Transverse colon (tissue), 4 donors: ENCODE measurements at regions not wholly inside any gene's neighbourhood (a gene's known extent, or its start where the extent isn't known, plus 50 kb on each side); places are given as distances from the start of the nearest gene placed in this dataset.

ENCODE experiments used
- DNase-seq: peaks from one replicate; pipeline ENCODE4 v3.0.0-alpha.2; 2019
- H3K27ac ChIP-seq, 4 donors: fragments of 200-600 bp; sonication (generic); 2 replicates each; pipeline ENCODE4 v1.5.1; 2016 to 2018; ENCODE audit warnings: inconsistent platforms in 4 of 4
- H3K27me3 ChIP-seq: fragments of 200-600 bp; sonication (generic); 2 replicates; pipeline ENCODE4 v1.5.1; 2017; ENCODE audit warnings: inconsistent platforms
- H3K36me3 ChIP-seq, 4 donors: fragments of 200-600 bp; sonication (generic); 2 replicates each; pipeline ENCODE4 v1.5.1; 2017 to 2019; ENCODE audit warnings: inconsistent platforms in 4 of 4
- H3K4me1 ChIP-seq, 4 donors: fragments of 200-600 bp; sonication (generic); 2 replicates each; pipeline ENCODE4 v1.5.1; 2017 to 2020; ENCODE audit warnings: inconsistent platforms in 4 of 4
- H3K4me3 ChIP-seq, 4 donors: fragments of 200-600 bp; sonication (generic); 1 replicate in 1 of 4; 2 replicates in 3 of 4; pipeline versions ENCODE4 v1.5.1 to v1.6.1; 2017 to 2019; ENCODE audit warnings: inconsistent platforms in 4 of 4
- H3K9me3 ChIP-seq, 2 donors: fragments of 200-600 bp; sonication (generic); 2 replicates each; pipeline ENCODE4 v1.5.1; 2017 to 2019; ENCODE audit warnings: inconsistent platforms in 2 of 2
- EP300 ChIP-seq: sonication (generic); formaldehyde crosslinking; IDR thresholded peaks from one replicate; pipeline ENCODE4 v1.6.1; 2017; ENCODE audit warnings: antibody characterized with exemption, low read depth
- POLR2A ChIP-seq: fragments of 450-650 bp; IDR thresholded peaks from one replicate; pipeline ENCODE4 v1.6.1; 2016; ENCODE audit warnings: antibody characterized with exemption, mild to moderate bottlenecking, moderate library complexity
- POLR2AphosphoS5 ChIP-seq, 3 donors: sonication (generic); formaldehyde crosslinking; IDR thresholded peaks; one replicate each; pipeline ENCODE4 v1.6.1; 2016; ENCODE audit warnings: antibody characterized with exemption in 3 of 3
- WGBS, 2 donors: methylation state at CpG; one replicate each; pipeline ENCODE4 v1.1.5; 2018; ENCODE audit warnings: low coverage in 1 of 2; 5-methylcytosine and 5-hydroxymethylcytosine counted together
- in situ Hi-C, 4 donors: fragments of 200-750 bp; cut with MboI; loops; one replicate each; pipeline versions ENCODE4 v1.15.0 to v1.15.1; 2017; ENCODE audit warnings: low sequenced_read_pairs in 3 of 4, low pct_ligation_motif_present in 1 of 4, low pct_unique_long_range_greater_than_20kb in 1 of 4
- intact Hi-C: fragments of 100-400 bp; cut with DNase I; formaldehyde crosslinking; loops from one replicate; pipeline ENCODE4 v1.15.1; 2023; ENCODE audit warnings: low total_unique reads
- TF ChIP-seq, protein P1 (sequence below), 5 experiments: fragments of 200-600 bp in 3 of 5; fragments of 450-650 bp in 2 of 5; sonication (generic) in 3 of 5; IDR thresholded peaks; 1 replicate in 2 of 5; 2 replicates in 3 of 5; pipeline ENCODE4 v1.5.1; 2016 to 2017; ENCODE audit warnings: antibody characterized with exemption in 5 of 5, inconsistent platforms in 3 of 5, mild to moderate bottlenecking in 2 of 5, moderate library complexity in 1 of 5

DNA sequence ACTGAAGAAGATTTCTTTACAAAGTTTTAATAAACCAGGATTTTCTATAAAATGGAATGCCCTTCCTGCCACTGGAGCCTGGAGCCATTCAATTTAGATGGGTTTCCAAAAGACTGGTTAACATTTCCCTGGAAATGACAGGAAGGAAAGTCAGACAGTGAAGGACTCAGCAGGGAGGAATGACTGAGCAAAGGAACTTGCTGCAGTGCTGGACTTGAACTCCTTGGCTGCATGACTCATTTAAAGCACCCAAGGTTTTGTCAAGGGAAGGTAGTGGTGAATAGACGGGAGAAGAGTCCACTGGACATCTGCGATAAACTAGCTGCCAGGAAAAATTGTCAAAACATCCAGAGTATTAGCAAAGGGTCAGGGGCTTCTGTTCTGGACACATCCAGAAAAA lies 163.8 kb upstream of the SLC28A3 start:
- H3K27me3 ChIP-seq: no peaks in the 10 kb centered on the region
- in situ Hi-C loops (no loop called here), intact Hi-C loops (no loop called here)
- no peaks in the 10 kb centered on the region for H3K4me1 ChIP-seq
- no peak for DNase-seq
- no peak overlapping the region for H3K27ac ChIP-seq
- no peaks in the 10 kb centered on the region for H3K9me3 ChIP-seq
- no peak overlapping the region for H3K4me3 ChIP-seq
- TF ChIP-seq EP300 (no peak), POLR2AphosphoS5 (IDR thresholded peaks at IDR 0.05) (no peak), POLR2A (no peak)
- TF ChIP-seq, protein P1, sequence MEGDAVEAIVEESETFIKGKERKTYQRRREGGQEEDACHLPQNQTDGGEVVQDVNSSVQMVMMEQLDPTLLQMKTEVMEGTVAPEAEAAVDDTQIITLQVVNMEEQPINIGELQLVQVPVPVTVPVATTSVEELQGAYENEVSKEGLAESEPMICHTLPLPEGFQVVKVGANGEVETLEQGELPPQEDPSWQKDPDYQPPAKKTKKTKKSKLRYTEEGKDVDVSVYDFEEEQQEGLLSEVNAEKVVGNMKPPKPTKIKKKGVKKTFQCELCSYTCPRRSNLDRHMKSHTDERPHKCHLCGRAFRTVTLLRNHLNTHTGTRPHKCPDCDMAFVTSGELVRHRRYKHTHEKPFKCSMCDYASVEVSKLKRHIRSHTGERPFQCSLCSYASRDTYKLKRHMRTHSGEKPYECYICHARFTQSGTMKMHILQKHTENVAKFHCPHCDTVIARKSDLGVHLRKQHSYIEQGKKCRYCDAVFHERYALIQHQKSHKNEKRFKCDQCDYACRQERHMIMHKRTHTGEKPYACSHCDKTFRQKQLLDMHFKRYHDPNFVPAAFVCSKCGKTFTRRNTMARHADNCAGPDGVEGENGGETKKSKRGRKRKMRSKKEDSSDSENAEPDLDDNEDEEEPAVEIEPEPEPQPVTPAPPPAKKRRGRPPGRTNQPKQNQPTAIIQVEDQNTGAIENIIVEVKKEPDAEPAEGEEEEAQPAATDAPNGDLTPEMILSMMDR (IDR thresholded peaks at IDR 0.05): no peak
- no peaks in the 10 kb centered on the region for H3K36me3 ChIP-seq
- 59 to 85% methylated on average over 2 of the region's 2 CpGs for WGBS, 2 donors

DNA sequence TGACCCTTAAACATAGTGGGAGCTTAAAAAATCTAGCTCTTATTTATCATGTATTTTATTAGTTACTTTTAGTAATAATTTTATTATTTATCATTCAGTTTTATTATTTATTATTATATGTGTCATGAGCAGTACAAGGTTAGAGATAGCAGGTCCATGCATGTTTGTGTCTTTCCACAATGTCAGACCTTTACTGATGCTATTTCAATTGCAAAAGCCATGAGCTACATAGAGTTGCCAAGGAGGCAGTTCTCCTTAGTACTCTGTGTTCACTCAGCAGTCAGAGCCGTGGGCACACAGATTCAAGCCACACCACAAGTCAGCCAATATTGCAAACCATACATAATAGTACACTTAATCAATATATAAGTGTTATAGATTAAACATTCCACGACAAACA lies 157.9 kb upstream of the NTRK2 start:
- intact Hi-C loops: no loop called here
- WGBS, 2 donors: 59 to 90% methylated on average over 2 of the region's 2 CpGs
- in situ Hi-C loops: loop anchor here in 1 of 4 donors (10.0 kb wide), 1 partner anchor 63 kb away; no protein-coding TSS in a partner anchor
- H3K4me3 ChIP-seq: no peak overlapping the region
- H3K27ac ChIP-seq: no peak overlapping the region
- no peak for TF ChIP-seq POLR2A
- no peak for TF ChIP-seq EP300
- TF ChIP-seq, protein P1 (IDR thresholded peaks at IDR 0.05): no peak
- no peak for TF ChIP-seq POLR2AphosphoS5 (IDR thresholded peaks at IDR 0.05)
- no peaks in the 10 kb centered on the region for H3K9me3 ChIP-seq
- H3K4me1 ChIP-seq: no peaks in the 10 kb centered on the region
- H3K36me3 ChIP-seq: no peaks in the 10 kb centered on the region
- no peak for DNase-seq
- peaks cover 5% of the 10 kb centered on the region for H3K27me3 ChIP-seq

DNA sequence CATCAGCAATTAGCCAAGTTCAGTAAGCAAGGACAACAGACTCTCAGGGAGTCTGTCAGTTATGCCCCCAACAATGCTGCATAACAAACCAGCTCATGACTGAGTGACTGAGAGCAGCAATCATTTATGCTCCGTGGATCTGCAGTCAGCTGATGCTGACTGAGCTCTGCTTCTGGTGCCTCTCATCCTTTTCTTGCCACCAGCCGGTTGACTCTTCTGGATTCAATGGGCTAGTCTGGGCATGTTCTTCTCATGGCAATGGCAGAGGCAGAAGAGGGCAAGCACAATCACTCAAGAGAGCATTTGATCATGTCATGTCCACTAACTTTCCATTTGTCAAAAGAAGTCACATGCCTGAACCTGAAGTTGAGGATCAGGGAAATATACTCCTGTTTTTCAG lies 157.0 kb upstream of the NTRK2 start:
- Histone ChIP-seq H3K9me3 (no peaks in the 10 kb centered on the region), H3K4me3 (no peak overlapping the region), H3K4me1 (no peaks in the 10 kb centered on the region), H3K27me3 (peaks cover 5% of the 10 kb centered on the region), H3K27ac (no peak overlapping the region), H3K36me3 (no peaks in the 10 kb centered on the region)
- no peak for TF ChIP-seq EP300
- TF ChIP-seq POLR2A: no peak
- TF ChIP-seq POLR2AphosphoS5 (IDR thresholded peaks at IDR 0.05): no peak
- TF ChIP-seq, protein P1 (IDR thresholded peaks at IDR 0.05): no peak
- no peak for DNase-seq
- intact Hi-C loops (no loop called here), in situ Hi-C loops (loop anchor here in 1 of 4 donors (10.0 kb wide), 1 partner anchor 62 kb away; no protein-coding TSS in a partner anchor)
- WGBS, 2 donors: 79% methylated on average over 2 of the region's 2 CpGs; no CpG with 5 or more reads in 1 of the 2 donors

DNA sequence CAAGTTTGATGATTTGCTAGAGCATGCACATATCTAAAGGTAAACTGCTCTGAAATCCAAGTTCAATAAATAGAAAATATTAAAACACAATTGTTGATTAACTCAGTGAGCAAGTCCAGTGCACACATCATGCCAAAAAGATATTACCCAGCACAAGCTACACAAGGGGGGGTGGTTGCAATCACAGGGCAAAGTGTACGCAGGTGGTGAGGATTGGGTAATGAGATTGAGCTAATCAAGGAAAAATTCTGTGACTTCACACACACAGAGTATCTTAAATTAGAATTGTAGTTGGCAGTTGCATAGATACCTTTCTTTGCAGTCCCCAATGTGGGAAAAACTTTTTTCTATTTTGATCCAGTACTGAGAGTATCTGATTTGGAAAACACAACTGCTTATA lies 156.1 kb upstream of the NTRK2 start:
- in situ Hi-C loops: loop anchor here in 1 of 4 donors (10.0 kb wide), 1 partner anchor 61 kb away; no protein-coding TSS in a partner anchor
- H3K4me1 ChIP-seq: no peaks in the 10 kb centered on the region
- intact Hi-C loops: no loop called here
- no peak for TF ChIP-seq POLR2AphosphoS5 (IDR thresholded peaks at IDR 0.05)
- TF ChIP-seq EP300: no peak
- no peak for TF ChIP-seq POLR2A
- TF ChIP-seq, protein P1 (IDR thresholded peaks at IDR 0.05): no peak
- H3K9me3 ChIP-seq: no peaks in the 10 kb centered on the region
- H3K36me3 ChIP-seq: no peaks in the 10 kb centered on the region
- no peak for DNase-seq
- H3K27me3 ChIP-seq: peaks cover 5% of the 10 kb centered on the region
- H3K27ac ChIP-seq: no peak overlapping the region
- WGBS, 2 donors: 28 to 36% methylated on average over 1 of the region's 1 CpG
- H3K4me3 ChIP-seq: no peak overlapping the region
